HEK293 (cell line): ENCODE measurements at regions not wholly inside any gene's neighbourhood (a gene's known extent, or its start where the extent isn't known, plus 50 kb on each side); places are given as distances from the start of the nearest gene placed in this dataset.
A peak's percentile ranks its signal among the peaks of the same experiment; 100 is the strongest.

Experiments used
- CTCF ChIA-PET: fragments of 350-600 bp; formaldehyde crosslinking; extraction: SDS; loops from one replicate; lab custom pipeline; 2021; ENCODE audit warnings: antibody characterized with exemption; lab: Yijun Ruan, JAX
- POLR2A ChIA-PET: fragments of 300-600 bp; formaldehyde crosslinking; extraction: SDS; loops from one replicate; lab custom pipeline; 2020; ENCODE audit warnings: antibody characterized with exemption, inconsistent platforms; lab: Yijun Ruan, JAX
- H3K27ac ChIP-seq: fragments of 200-500 bp; sonication (Bioruptor generic); 2 replicates; pipeline ENCODE4 v1.5.1; 2014; ENCODE audit warnings: low read depth, low read length, control low read depth, inconsistent platforms; ENCODE audit errors: extremely low read depth
- H3K36me3 ChIP-seq, 2 experiments: fragments of 200-500 bp in 1 of 2; sonication (Bioruptor generic) in 1 of 2; 1 replicate in 1 of 2; 2 replicates in 1 of 2; pipeline ENCODE4 v1.5.1; 2014 to 2017; ENCODE audit warnings: inconsistent platforms in 2 of 2, low read length in 2 of 2; ENCODE audit not compliant: control insufficient read depth in 2 of 2, insufficient read depth in 1 of 2
- H3K4me1 ChIP-seq: fragments of 200-500 bp; sonication (Bioruptor generic); 2 replicates; pipeline ENCODE4 v1.5.1; 2014; ENCODE audit warnings: mild to moderate bottlenecking, low read length, inconsistent platforms; ENCODE audit not compliant: control insufficient read depth, insufficient read depth
- H3K4me3 ChIP-seq: 2 replicates; pipeline ENCODE4 v1.5.1; 2011; ENCODE audit warnings: low read depth, mild to moderate bottlenecking, control low read depth, low read length, moderate library complexity
- H3K9me3 ChIP-seq: fragments of 200-500 bp; sonication (Bioruptor generic); 2 replicates; pipeline ENCODE4 v1.5.1; 2014; ENCODE audit warnings: low read depth, low read length, inconsistent platforms; ENCODE audit not compliant: control insufficient read depth, insufficient read depth
- KLF10 ChIP-seq: fragments of 450-650 bp; IDR thresholded peaks from 2 replicates; pipeline ENCODE4 v1.5.1; 2018; ENCODE audit warnings: missing biosample characterization, mild to moderate bottlenecking, missing genetic modification characterization
- ZNF155 ChIP-seq: fragments of 450-650 bp; formaldehyde crosslinking; IDR thresholded peaks from 2 replicates; pipeline ENCODE4 v1.5.1; 2016; ENCODE audit warnings: missing biosample characterization, missing genetic modification characterization
- ZNF24 ChIP-seq: fragments of 450-650 bp; formaldehyde crosslinking; IDR thresholded peaks from 2 replicates; pipeline ENCODE4 v1.5.1; 2016; ENCODE audit warnings: missing biosample characterization, missing genetic modification characterization
- ZNF292 ChIP-seq: fragments of 450-650 bp; formaldehyde crosslinking; IDR thresholded peaks from 2 replicates; pipeline ENCODE4 v1.5.1; 2016; ENCODE audit warnings: low read depth, missing biosample characterization, missing genetic modification characterization, borderline replicate concordance
- ZNF311 ChIP-seq: fragments of 450-650 bp; formaldehyde crosslinking; IDR thresholded peaks from 2 replicates; pipeline ENCODE4 v1.5.1; 2017; ENCODE audit warnings: missing biosample characterization, missing genetic modification characterization, borderline replicate concordance
- ZNF366 ChIP-seq: fragments of 450-650 bp; formaldehyde crosslinking; conservative IDR thresholded peaks from 2 replicates; pipeline ENCODE4 v1.5.1; 2016; ENCODE audit warnings: missing biosample characterization, missing genetic modification characterization
- ZNF610 ChIP-seq: fragments of 450-650 bp; formaldehyde crosslinking; IDR thresholded peaks from 2 replicates; pipeline ENCODE4 v1.5.1; 2016; ENCODE audit warnings: missing biosample characterization, missing genetic modification characterization, borderline replicate concordance
- ZNF707 ChIP-seq: fragments of 450-650 bp; formaldehyde crosslinking; IDR thresholded peaks from 2 replicates; pipeline ENCODE4 v1.5.1; 2016; ENCODE audit warnings: missing biosample characterization, missing genetic modification characterization
- TF ChIP-seq, protein P1 (sequence below): fragments of 450-650 bp; formaldehyde crosslinking; IDR thresholded peaks from 2 replicates; pipeline ENCODE4 v1.5.1; 2016; ENCODE audit warnings: missing biosample characterization, missing genetic modification characterization
- TF ChIP-seq, protein P2 (sequence below): fragments of 450-650 bp; IDR thresholded peaks from 2 replicates; pipeline ENCODE4 v1.5.1; 2018; ENCODE audit warnings: missing biosample characterization, missing genetic modification characterization
- TF ChIP-seq, protein P3 (sequence below): fragments of 450-650 bp; formaldehyde crosslinking; IDR thresholded peaks from 2 replicates; pipeline ENCODE4 v1.5.1; 2017; ENCODE audit warnings: missing biosample characterization, mild to moderate bottlenecking, missing genetic modification characterization, moderate library complexity
- TF ChIP-seq, protein P4 (sequence below): fragments of 450-650 bp; formaldehyde crosslinking; IDR thresholded peaks from 2 replicates; pipeline ENCODE4 v1.5.1; 2016; ENCODE audit warnings: missing biosample characterization, missing genetic modification characterization
- TF ChIP-seq, protein P5 (sequence below): fragments of 450-650 bp; formaldehyde crosslinking; IDR thresholded peaks from 2 replicates; pipeline ENCODE4 v1.5.1; 2016; ENCODE audit warnings: missing biosample characterization, missing genetic modification characterization
- TF ChIP-seq, protein P6 (sequence below): fragments of 450-650 bp; formaldehyde crosslinking; IDR thresholded peaks from 2 replicates; pipeline ENCODE4 v1.5.1; 2017; ENCODE audit warnings: missing biosample characterization, missing genetic modification characterization

DNA sequence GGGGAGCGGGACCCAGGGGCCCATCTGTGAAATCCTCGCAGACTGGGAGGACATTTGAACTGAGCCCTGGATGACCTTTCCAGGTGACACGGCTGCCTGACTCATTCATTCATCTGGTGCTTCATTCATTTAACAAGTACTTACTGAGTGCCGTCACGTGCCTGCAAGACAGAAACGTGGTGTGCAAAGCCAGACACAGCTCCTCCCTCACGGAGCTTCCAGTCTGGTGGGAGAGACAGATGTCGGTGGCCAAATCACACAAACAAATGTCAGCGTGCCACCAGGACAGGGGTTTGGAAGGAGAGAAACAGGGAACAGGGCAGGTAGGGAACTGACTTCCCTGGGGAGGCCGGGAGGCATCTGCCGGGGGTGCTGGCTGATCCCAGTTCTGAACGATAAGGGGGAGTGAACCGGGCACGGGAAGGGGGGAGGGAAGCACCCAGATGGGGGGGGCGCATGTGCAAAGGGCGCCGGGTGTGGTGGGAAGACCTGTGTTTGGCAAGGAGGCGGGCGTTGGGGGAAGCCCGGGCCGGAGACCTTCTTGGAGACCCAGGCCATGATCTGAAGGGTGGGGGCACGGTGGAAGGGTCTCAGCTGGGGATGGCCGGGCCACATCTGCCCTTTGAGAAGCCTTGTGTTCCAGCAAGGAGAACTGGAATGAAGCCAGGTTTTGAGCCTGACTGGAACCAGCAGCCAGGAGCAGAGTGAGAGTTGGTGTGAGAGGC is 93.6 kb upstream of the CIBAR2 start (continued):
- TF ChIP-seq, protein P1, sequence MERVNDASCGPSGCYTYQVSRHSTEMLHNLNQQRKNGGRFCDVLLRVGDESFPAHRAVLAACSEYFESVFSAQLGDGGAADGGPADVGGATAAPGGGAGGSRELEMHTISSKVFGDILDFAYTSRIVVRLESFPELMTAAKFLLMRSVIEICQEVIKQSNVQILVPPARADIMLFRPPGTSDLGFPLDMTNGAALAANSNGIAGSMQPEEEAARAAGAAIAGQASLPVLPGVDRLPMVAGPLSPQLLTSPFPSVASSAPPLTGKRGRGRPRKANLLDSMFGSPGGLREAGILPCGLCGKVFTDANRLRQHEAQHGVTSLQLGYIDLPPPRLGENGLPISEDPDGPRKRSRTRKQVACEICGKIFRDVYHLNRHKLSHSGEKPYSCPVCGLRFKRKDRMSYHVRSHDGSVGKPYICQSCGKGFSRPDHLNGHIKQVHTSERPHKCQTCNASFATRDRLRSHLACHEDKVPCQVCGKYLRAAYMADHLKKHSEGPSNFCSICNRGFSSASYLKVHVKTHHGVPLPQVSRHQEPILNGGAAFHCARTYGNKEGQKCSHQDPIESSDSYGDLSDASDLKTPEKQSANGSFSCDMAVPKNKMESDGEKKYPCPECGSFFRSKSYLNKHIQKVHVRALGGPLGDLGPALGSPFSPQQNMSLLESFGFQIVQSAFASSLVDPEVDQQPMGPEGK (tag by site-specific recombination): 0 out of 2 replicates have a peak, but pooled peaks have one; percentile 14

DNA sequence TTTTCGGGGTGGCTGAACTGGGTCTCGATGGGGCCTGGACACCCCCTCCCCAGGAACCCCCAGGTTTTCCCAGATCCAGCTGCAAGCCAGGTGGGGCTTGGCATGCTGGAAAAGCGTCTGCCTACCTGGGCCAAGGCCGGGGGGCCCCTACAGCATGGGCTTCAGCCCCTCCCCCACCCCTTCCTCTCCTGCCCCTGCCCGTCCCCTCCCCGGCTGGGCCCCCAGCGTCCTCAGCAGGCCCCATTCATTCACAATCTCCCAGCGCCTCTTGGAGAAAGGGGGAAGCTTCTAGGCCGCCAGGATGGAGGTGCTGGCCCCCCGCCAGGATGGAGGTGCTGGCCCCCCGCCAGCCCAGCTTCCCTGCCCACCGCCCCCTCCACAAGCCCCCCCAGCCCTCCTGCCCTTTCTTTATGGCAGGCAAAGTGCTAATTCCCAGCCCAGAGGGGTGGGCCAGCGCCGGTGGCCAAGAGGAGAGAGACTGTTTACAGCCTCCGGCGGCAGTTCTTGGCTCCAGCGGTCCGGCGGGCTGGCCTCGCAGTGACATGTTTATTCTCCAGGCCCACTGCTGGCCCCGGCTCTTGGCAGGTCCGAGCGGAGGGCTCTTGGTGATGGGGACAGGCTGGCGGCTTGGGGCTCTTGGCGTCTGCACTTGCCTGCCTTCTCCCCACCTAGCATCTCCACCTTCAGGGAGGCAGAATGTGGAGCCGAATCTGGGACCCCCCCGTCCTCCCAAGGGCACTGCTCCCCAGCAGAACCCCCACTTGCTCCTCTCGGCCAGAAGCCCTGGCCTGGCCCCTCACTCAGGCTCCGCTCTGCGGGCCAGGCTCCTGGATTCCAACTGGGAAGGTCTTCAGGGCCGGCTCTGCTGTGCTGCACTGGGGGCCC is 94.4 kb upstream of the CIBAR2 start:
- peaks cover 0 to 6% of the 10 kb centered on the region in 2 experiments; a peak in 1 of 3 replicates for H3K36me3 ChIP-seq
- no peak overlapping the region for H3K4me3 ChIP-seq
- POLR2A ChIA-PET: no interaction called here
- H3K27ac ChIP-seq: no peak overlapping the region
- H3K4me1 ChIP-seq: no peaks in the 10 kb centered on the region
- CTCF ChIA-PET: no interaction called here
- TF ChIP-seq, protein P2, sequence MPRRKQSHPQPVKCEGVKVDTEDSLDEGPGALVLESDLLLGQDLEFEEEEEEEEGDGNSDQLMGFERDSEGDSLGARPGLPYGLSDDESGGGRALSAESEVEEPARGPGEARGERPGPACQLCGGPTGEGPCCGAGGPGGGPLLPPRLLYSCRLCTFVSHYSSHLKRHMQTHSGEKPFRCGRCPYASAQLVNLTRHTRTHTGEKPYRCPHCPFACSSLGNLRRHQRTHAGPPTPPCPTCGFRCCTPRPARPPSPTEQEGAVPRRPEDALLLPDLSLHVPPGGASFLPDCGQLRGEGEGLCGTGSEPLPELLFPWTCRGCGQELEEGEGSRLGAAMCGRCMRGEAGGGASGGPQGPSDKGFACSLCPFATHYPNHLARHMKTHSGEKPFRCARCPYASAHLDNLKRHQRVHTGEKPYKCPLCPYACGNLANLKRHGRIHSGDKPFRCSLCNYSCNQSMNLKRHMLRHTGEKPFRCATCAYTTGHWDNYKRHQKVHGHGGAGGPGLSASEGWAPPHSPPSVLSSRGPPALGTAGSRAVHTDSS (tag by site-specific recombination): no peak
- TF ChIP-seq, protein P3, sequence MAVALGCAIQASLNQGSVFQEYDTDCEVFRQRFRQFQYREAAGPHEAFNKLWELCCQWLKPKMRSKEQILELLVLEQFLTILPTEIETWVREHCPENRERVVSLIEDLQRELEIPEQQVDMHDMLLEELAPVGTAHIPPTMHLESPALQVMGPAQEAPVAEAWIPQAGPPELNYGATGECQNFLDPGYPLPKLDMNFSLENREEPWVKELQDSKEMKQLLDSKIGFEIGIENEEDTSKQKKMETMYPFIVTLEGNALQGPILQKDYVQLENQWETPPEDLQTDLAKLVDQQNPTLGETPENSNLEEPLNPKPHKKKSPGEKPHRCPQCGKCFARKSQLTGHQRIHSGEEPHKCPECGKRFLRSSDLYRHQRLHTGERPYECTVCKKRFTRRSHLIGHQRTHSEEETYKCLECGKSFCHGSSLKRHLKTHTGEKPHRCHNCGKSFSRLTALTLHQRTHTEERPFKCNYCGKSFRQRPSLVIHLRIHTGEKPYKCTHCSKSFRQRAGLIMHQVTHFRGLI (tag by site-specific recombination): no peak
- no peak for TF ChIP-seq ZNF292
- TF ChIP-seq ZNF366 (tag by site-specific recombination): no peak
- TF ChIP-seq KLF10 (tag by site-specific recombination): no peak
- TF ChIP-seq, protein P4, sequence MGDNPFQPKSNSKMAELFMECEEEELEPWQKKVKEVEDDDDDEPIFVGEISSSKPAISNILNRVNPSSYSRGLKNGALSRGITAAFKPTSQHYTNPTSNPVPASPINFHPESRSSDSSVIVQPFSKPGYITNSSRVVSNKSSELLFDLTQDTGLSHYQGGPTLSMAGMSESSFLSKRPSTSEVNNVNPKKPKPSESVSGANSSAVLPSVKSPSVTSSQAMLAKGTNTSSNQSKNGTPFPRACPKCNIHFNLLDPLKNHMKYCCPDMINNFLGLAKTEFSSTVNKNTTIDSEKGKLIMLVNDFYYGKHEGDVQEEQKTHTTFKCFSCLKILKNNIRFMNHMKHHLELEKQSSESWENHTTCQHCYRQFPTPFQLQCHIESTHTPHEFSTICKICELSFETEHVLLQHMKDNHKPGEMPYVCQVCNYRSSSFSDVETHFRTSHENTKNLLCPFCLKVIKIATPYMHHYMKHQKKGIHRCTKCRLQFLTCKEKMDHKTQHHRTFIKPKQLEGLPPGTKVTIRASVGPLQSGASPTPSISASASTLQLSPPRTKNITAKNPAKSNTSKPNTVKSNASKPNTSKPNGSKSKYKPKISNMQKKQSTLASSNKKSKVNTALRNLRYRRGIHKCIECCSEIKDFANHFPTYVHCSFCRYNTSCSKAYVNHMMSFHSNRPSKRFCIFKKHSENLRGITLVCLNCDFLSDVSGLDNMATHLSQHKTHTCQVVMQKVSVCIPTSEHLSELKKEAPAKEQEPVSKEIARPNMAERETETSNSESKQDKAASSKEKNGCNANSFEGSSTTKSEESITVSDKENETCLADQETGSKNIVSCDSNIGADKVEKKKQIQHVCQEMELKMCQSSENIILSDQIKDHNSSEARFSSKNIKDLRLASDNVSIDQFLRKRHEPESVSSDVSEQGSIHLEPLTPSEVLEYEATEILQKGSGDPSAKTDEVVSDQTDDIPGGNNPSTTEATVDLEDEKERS (tag by site-specific recombination): no peak
- TF ChIP-seq, protein P5, sequence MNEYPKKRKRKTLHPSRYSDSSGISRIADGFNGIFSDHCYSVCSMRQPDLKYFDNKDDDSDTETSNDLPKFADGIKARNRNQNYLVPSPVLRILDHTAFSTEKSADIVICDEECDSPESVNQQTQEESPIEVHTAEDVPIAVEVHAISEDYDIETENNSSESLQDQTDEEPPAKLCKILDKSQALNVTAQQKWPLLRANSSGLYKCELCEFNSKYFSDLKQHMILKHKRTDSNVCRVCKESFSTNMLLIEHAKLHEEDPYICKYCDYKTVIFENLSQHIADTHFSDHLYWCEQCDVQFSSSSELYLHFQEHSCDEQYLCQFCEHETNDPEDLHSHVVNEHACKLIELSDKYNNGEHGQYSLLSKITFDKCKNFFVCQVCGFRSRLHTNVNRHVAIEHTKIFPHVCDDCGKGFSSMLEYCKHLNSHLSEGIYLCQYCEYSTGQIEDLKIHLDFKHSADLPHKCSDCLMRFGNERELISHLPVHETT (tag by site-specific recombination): no peak
- TF ChIP-seq, protein P6, sequence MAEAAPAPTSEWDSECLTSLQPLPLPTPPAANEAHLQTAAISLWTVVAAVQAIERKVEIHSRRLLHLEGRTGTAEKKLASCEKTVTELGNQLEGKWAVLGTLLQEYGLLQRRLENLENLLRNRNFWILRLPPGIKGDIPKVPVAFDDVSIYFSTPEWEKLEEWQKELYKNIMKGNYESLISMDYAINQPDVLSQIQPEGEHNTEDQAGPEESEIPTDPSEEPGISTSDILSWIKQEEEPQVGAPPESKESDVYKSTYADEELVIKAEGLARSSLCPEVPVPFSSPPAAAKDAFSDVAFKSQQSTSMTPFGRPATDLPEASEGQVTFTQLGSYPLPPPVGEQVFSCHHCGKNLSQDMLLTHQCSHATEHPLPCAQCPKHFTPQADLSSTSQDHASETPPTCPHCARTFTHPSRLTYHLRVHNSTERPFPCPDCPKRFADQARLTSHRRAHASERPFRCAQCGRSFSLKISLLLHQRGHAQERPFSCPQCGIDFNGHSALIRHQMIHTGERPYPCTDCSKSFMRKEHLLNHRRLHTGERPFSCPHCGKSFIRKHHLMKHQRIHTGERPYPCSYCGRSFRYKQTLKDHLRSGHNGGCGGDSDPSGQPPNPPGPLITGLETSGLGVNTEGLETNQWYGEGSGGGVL (tag by site-specific recombination): no peak
- no peak for TF ChIP-seq ZNF24 (tag by site-specific recombination)
- no peak for TF ChIP-seq ZNF707 (tag by site-specific recombination)
- TF ChIP-seq ZNF311 (tag by site-specific recombination): no peak
- no peak for TF ChIP-seq ZNF610 (tag by site-specific recombination)
- TF ChIP-seq ZNF155 (tag by site-specific recombination): no peak
- H3K9me3 ChIP-seq: no peaks in the 10 kb centered on the region
